Sigmoid colon (tissue), 6 donors: ENCODE measurements at regions not wholly inside any gene's neighbourhood (a gene's known extent, or its start where the extent isn't known, plus 50 kb on each side); places are given as distances from the start of the nearest gene placed in this dataset.

Source experiments
- DNase-seq: peaks from one replicate; pipeline ENCODE4 v3.0.0-alpha.2; 2019
- H3K27ac ChIP-seq, 4 donors: fragments of 200-600 bp; sonication (generic); one replicate each; pipeline ENCODE4 v1.5.1; 2016 to 2019; ENCODE audit warnings: mild to moderate bottlenecking in 1 of 4
- H3K27me3 ChIP-seq, 3 donors: fragments of 200-600 bp; sonication (generic); one replicate each; pipeline ENCODE4 v1.5.1; 2019; ENCODE audit warnings: mild to moderate bottlenecking in 1 of 3
- H3K36me3 ChIP-seq, 4 donors: fragments of 200-600 bp; sonication (generic); one replicate each; pipeline ENCODE4 v1.5.1; 2016 to 2019
- H3K4me1 ChIP-seq, 4 donors: fragments of 200-600 bp; sonication (generic); one replicate each; pipeline ENCODE4 v1.5.1; 2017 to 2019
- H3K4me3 ChIP-seq, 4 donors: fragments of 200-600 bp; sonication (generic); one replicate each; pipeline ENCODE4 v1.5.1; 2017 to 2019; ENCODE audit warnings: mild to moderate bottlenecking in 2 of 4, moderate library complexity in 1 of 4
- H3K9me3 ChIP-seq, 4 donors: fragments of 200-600 bp in 3 of 4; sonication (generic) in 3 of 4; one replicate each; pipeline versions ENCODE4 v1.5.1 to v1.6.1; 2013 to 2019
- EP300 ChIP-seq, 4 donors: sonication (generic); formaldehyde crosslinking; IDR thresholded peaks; one replicate each; pipeline ENCODE4 v1.6.1; 2017; ENCODE audit warnings: antibody characterized with exemption in 4 of 4
- POLR2A ChIP-seq, 2 donors: fragments of 450-650 bp; IDR thresholded peaks; one replicate each; pipeline ENCODE4 v1.6.1; 2016; ENCODE audit warnings: antibody characterized with exemption in 2 of 2, mild to moderate bottlenecking in 2 of 2, moderate library complexity in 2 of 2
- POLR2AphosphoS5 ChIP-seq, 4 donors: sonication (generic); formaldehyde crosslinking; IDR thresholded peaks; one replicate each; pipeline ENCODE4 v1.6.1; 2017; ENCODE audit warnings: antibody characterized with exemption in 4 of 4
- WGBS, 2 donors: extraction: QIAGEN DNeasy Blood & Tissue Kit; methylation state at CpG; one replicate each; pipeline ENCODE4 v1.1.7; 2013; 5-methylcytosine and 5-hydroxymethylcytosine counted together
- intact Hi-C: fragments of 100-400 bp; cut with DNase I; formaldehyde crosslinking; loops from one replicate; pipeline ENCODE4 v1.15.1; 2023
- TF ChIP-seq, protein P1 (sequence below), 4 experiments: fragments of 450-650 bp in 3 of 4; fragments of 200-600 bp in 1 of 4; IDR thresholded peaks; one replicate each; pipeline ENCODE4 v1.5.1; 2016 to 2019; ENCODE audit warnings: antibody characterized with exemption in 4 of 4, mild to moderate bottlenecking in 3 of 4, moderate library complexity in 2 of 4
- donor health status: healthy with polysubstance abuse.
- donor health status: healthy.

DNA sequence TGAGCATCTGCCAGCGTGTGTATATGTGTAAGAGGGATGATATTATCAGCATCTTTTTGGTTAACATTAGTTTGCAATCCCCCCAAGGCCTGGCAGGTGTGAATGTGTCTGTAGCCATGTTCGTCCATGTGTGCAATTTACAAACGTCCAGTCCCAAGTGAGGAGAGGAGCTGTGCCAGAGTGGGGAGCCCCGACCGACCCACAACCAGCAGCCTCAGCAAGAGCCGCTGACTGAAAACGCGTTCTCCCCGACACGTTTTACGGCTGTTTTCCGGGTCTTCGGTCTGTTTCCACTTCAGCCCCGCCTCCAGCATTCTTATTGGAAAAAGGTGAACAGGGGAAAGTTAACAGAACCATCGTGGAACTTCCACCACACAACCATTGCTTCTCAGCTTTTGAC lies 119.1 kb upstream of the SOX1 start:
- Histone ChIP-seq H3K4me1 (no peaks in the 10 kb centered on the region), H3K27ac (no peak overlapping the region), H3K4me3 (no peak overlapping the region), H3K9me3 (peaks cover 2 to 9% (median 3%) of the 10 kb centered on the region in 4 donors), H3K36me3 (no peaks in the 10 kb centered on the region), H3K27me3 (peaks cover 0 to 13% (median 0%) of the 10 kb centered on the region in 3 donors)
- intact Hi-C loops: no loop called here
- TF ChIP-seq EP300 (IDR thresholded peaks at IDR 0.05): no peak
- TF ChIP-seq, protein P1, sequence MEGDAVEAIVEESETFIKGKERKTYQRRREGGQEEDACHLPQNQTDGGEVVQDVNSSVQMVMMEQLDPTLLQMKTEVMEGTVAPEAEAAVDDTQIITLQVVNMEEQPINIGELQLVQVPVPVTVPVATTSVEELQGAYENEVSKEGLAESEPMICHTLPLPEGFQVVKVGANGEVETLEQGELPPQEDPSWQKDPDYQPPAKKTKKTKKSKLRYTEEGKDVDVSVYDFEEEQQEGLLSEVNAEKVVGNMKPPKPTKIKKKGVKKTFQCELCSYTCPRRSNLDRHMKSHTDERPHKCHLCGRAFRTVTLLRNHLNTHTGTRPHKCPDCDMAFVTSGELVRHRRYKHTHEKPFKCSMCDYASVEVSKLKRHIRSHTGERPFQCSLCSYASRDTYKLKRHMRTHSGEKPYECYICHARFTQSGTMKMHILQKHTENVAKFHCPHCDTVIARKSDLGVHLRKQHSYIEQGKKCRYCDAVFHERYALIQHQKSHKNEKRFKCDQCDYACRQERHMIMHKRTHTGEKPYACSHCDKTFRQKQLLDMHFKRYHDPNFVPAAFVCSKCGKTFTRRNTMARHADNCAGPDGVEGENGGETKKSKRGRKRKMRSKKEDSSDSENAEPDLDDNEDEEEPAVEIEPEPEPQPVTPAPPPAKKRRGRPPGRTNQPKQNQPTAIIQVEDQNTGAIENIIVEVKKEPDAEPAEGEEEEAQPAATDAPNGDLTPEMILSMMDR (IDR thresholded peaks at IDR 0.05): no peak
- TF ChIP-seq POLR2AphosphoS5 (IDR thresholded peaks at IDR 0.05): no peak
- no peak for TF ChIP-seq POLR2A (IDR thresholded peaks at IDR 0.05)
- DNase-seq: no peak
- 66 to 69% methylated on average over 15 of the region's 15 CpGs for WGBS, 2 donors

DNA sequence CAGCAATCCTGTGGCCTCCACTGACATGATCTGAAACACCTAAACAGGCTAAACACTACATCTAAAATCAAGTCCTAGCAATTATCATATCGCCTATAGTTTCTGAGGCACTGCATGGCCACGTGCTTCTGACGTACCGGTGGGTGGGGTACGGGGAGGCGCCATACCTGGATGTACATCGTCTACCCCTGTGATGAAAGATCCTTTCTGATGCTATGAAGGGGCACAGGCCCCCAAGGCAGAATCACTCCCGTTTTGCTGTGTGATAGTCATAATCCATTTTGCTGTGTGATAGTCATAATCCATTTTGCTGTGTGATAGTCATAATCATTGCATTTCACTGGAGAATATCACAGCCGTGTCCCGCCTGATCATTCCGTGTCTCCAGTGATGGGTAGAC lies 118.7 kb upstream of the SOX1 start:
- DNase-seq: no peak
- intact Hi-C loops: no loop called here
- Histone ChIP-seq H3K27me3 (peaks cover 0 to 10% (median 0%) of the 10 kb centered on the region in 3 donors), H3K4me1 (no peaks in the 10 kb centered on the region), H3K4me3 (no peak overlapping the region), H3K36me3 (no peaks in the 10 kb centered on the region), H3K9me3 (peaks cover 2 to 9% (median 3%) of the 10 kb centered on the region in 4 donors), H3K27ac (no peak overlapping the region)
- WGBS, 2 donors: 90% methylated on average over 11 of the region's 11 CpGs
- TF ChIP-seq EP300 (IDR thresholded peaks at IDR 0.05) (no peak), POLR2AphosphoS5 (IDR thresholded peaks at IDR 0.05) (no peak), POLR2A (IDR thresholded peaks at IDR 0.05) (no peak)
- TF ChIP-seq, protein P1 (IDR thresholded peaks at IDR 0.05): no peak

DNA sequence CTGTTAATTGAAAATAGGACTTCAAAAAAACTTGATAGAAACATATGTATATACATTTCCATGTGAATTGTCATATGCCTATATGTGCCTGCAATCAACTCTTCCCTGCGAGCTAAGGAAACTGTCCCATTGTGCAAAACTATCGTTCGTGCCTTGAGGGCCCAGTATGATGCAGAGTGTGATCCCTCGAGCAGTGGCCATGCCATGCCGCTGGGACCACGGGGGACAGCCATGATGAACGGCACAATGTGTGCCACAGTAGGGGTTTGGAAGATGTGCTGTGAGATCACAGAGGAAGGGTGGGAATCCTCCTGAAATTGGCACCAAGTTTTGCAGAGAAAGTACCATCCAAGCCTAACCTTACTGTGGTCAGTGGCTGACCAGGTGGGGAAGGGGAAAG lies 118.1 kb upstream of the SOX1 start:
- Histone ChIP-seq H3K4me1 (no peaks in the 10 kb centered on the region), H3K27ac (no peak overlapping the region), H3K4me3 (no peak overlapping the region), H3K36me3 (no peaks in the 10 kb centered on the region), H3K9me3 (peaks cover 2 to 9% (median 3%) of the 10 kb centered on the region in 4 donors), H3K27me3 (peaks cover 0 to 10% (median 0%) of the 10 kb centered on the region in 3 donors)
- no peak for DNase-seq
- TF ChIP-seq POLR2A (IDR thresholded peaks at IDR 0.05) (no peak), POLR2AphosphoS5 (IDR thresholded peaks at IDR 0.05) (no peak), EP300 (IDR thresholded peaks at IDR 0.05) (no peak)
- TF ChIP-seq, protein P1 (IDR thresholded peaks at IDR 0.05): no peak
- WGBS, 2 donors: 92 to 93% methylated on average over 7 of the region's 7 CpGs
- intact Hi-C loops: no loop called here

DNA sequence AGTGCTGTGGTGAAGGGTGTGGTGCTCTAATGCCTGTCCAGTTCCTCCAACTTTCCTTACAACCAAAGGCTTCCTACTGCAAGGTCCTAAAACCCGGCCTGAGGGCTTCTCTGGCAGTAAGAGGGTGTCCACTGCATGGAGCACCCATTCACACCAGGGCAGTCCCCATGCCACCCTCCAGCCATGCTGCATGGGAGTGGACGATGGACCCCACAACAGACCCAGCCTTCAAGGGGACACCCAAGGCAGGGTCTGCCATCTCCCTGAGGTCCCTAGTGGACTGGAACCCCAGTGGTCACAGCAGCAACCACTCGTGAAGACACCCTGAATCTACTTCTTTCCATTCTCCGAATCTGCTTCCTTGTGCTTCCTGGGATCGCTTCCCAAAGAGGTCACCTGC lies 117.6 kb upstream of the SOX1 start:
- H3K9me3 ChIP-seq: peaks cover 2 to 9% (median 3%) of the 10 kb centered on the region in 4 donors
- TF ChIP-seq EP300 (IDR thresholded peaks at IDR 0.05) (no peak), POLR2A (IDR thresholded peaks at IDR 0.05) (no peak), POLR2AphosphoS5 (IDR thresholded peaks at IDR 0.05) (no peak)
- TF ChIP-seq, protein P1 (IDR thresholded peaks at IDR 0.05): no peak
- WGBS, 2 donors: 86 to 91% methylated on average over 5 of the region's 5 CpGs
- H3K36me3 ChIP-seq: no peaks in the 10 kb centered on the region
- H3K27me3 ChIP-seq: peaks cover 0 to 15% (median 0%) of the 10 kb centered on the region in 3 donors
- intact Hi-C loops: no loop called here
- no peak overlapping the region for H3K27ac ChIP-seq
- no peak overlapping the region for H3K4me3 ChIP-seq
- no peak for DNase-seq
- H3K4me1 ChIP-seq: no peaks in the 10 kb centered on the region

DNA sequence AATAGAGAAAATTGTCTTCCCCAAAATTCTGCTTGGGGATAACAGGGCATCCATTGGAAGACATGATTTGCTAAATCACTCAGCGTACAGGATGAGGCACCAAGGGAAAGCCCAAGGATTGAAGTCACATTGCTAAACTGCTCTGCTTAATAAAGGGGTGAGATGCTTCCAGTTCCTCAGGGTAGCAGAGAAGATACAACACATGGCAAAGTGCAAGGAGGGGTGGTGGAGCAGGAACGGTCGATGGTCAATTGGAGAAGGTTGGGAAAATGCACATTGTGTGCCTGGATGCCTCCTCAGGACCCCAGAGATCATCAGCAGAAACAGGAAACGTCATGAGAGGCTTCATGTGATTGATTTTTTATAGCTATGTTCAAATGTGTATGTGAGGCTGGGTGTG lies 116.3 kb upstream of the SOX1 start:
- no peak for DNase-seq
- no peak overlapping the region for H3K4me3 ChIP-seq
- no peaks in the 10 kb centered on the region for H3K36me3 ChIP-seq
- no peaks in the 10 kb centered on the region for H3K4me1 ChIP-seq
- H3K9me3 ChIP-seq: peaks cover 2 to 9% (median 3%) of the 10 kb centered on the region in 4 donors
- H3K27ac ChIP-seq: no peak overlapping the region
- TF ChIP-seq POLR2AphosphoS5 (IDR thresholded peaks at IDR 0.05) (no peak), POLR2A (IDR thresholded peaks at IDR 0.05) (no peak), EP300 (IDR thresholded peaks at IDR 0.05) (no peak)
- TF ChIP-seq, protein P1 (IDR thresholded peaks at IDR 0.05): no peak
- whole genome bisulfite sequencing, 2 donors: 71 to 75% methylated on average over 4 of the region's 4 CpGs
- intact Hi-C loops: no loop called here
- peaks cover 0 to 18% (median 0%) of the 10 kb centered on the region in 3 donors for H3K27me3 ChIP-seq
